ENCODE measurements at regions not wholly inside any gene's neighbourhood (a gene's known extent, or its start where the extent isn't known, plus 50 kb on each side); places are given as distances from the start of the nearest gene placed in this dataset.

DNA sequence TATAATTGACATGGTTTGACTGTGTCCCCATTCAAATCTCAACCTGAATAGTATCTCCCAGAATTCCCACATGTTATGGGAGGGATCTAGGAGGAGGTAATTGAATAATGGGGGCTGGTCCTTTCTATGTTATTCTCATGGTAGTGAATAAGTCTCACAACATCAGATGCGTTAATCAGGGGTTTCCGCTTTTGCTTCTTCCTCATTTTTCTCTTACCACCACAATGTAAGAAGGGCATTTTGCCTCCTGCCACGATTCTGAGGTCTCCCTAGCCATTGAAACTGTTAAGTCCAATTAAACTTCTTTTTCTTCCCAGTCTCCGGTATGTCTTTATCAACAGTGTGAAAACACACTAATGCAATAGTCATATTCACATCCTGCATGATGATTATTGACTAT lies 1073.3 kb upstream of the CDH2 start:
- TF ChIP-seq POLR2A (IDR thresholded peaks at IDR 0.05) = no peak
- TF ChIP-seq, protein P1, sequence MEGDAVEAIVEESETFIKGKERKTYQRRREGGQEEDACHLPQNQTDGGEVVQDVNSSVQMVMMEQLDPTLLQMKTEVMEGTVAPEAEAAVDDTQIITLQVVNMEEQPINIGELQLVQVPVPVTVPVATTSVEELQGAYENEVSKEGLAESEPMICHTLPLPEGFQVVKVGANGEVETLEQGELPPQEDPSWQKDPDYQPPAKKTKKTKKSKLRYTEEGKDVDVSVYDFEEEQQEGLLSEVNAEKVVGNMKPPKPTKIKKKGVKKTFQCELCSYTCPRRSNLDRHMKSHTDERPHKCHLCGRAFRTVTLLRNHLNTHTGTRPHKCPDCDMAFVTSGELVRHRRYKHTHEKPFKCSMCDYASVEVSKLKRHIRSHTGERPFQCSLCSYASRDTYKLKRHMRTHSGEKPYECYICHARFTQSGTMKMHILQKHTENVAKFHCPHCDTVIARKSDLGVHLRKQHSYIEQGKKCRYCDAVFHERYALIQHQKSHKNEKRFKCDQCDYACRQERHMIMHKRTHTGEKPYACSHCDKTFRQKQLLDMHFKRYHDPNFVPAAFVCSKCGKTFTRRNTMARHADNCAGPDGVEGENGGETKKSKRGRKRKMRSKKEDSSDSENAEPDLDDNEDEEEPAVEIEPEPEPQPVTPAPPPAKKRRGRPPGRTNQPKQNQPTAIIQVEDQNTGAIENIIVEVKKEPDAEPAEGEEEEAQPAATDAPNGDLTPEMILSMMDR (IDR thresholded peaks at IDR 0.05) = no peak

Data from heart left ventricle (tissue), 13 donors.